Brain microvascular endothelial cell (primary cell): ENCODE measurements at regions not wholly inside any gene's neighbourhood (a gene's known extent, or its start where the extent isn't known, plus 50 kb on each side); places are given as distances from the start of the nearest gene placed in this dataset.

Experiments used
- DNase-seq: peaks from one replicate; pipeline ENCODE4 v3.0.0-alpha.2; 2020
- H3K27ac ChIP-seq: fragments of 250-450 bp; sonication (Bioruptor Pico); 2 replicates; pipeline ENCODE4 v1.5.1; 2020; ENCODE audit warnings: mild to moderate bottlenecking, moderate library complexity
- H3K27me3 ChIP-seq: fragments of 250-450 bp; sonication (Bioruptor Pico); replicated peaks from 2 replicates; pipeline ENCODE4 v1.5.1; 2020; ENCODE audit warnings: mild to moderate bottlenecking
- H3K36me3 ChIP-seq: fragments of 250-450 bp; sonication (Bioruptor Pico); replicated peaks from 2 replicates; pipeline ENCODE4 v1.5.1; 2020; ENCODE audit warnings: mild to moderate bottlenecking
- H3K4me3 ChIP-seq: 2 replicates; pipeline ENCODE4 v1.5.1; 2011; ENCODE audit warnings: low read depth, mild to moderate bottlenecking, control low read depth, low read length, moderate library complexity
- CTCF ChIP-seq: IDR thresholded peaks from 2 replicates; pipeline ENCODE4 v1.5.1; 2011; ENCODE audit warnings: low read depth, mild to moderate bottlenecking, moderate library complexity, low read length, control low read depth, inconsistent platforms; ENCODE audit errors: missing control alignments
- in situ Hi-C: cut with HindIII; loops from 2 replicates; pipeline ENCODE4 v1.10.0; 2017; ENCODE audit warnings: low sequenced_read_pairs, low pct_ligation_motif_present

DNA sequence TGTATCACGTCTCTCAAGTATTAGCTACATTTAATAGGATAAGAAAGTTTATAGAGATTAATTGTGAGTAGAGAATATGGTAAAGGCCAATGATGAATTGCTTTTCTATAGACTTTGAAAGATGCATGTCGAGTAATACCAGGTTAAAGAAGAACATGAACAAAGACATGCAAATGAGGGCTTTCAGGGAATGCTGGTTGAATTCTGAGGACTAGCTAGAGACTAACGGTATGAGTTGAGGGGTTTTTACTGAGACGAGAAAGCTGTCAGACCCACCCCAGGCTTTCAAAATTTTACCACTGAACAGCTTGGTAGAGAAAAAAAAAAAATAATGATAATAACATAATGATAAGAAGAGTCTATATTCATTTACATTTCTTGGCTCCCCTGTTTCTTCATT is 796.0 kb upstream of the CDH8 start:
- DNase-seq = no peak
- Histone ChIP-seq H3K27me3 (no peaks in the 10 kb centered on the region), H3K36me3 (no peaks in the 10 kb centered on the region), H3K4me3 (no peak overlapping the region), H3K27ac (no peak overlapping the region)
- TF ChIP-seq CTCF = no peak
- in situ Hi-C loops = no loop called here

DNA sequence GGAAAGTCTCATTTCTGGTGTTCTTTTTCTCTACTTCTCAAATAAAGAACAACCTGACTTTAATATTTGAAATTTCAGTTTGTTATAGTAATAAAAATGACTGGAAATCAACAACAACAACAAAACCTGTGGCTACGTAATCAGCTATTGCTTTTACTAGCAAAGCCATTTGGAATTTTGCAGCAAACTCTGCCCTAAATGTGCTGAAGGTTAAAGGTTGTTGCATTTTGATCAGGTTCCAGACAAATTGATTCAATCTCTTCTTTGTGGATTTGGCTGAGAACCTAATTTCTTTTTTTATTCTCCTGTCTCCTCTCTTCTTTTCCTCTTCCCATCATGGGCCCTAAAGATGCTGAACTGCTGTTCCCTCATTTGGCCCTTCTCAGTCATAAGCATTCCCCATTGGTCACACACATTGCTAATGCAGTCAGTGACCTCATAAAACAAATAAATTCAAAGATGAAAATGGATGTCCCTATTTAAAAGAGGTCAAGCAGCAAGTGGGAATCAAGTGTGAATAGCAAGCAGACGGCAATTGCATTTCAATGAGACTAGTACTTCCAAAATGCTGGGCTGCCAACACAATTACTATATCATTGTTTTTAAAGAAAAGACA is 795.1 kb upstream of the CDH8 start:
- H3K4me3 ChIP-seq = no peak overlapping the region
- TF ChIP-seq CTCF = no peak
- H3K27me3 ChIP-seq = no peaks in the 10 kb centered on the region
- H3K27ac ChIP-seq = no peak overlapping the region
- no peak for DNase-seq
- in situ Hi-C loops = no loop called here
- H3K36me3 ChIP-seq = no peaks in the 10 kb centered on the region

DNA sequence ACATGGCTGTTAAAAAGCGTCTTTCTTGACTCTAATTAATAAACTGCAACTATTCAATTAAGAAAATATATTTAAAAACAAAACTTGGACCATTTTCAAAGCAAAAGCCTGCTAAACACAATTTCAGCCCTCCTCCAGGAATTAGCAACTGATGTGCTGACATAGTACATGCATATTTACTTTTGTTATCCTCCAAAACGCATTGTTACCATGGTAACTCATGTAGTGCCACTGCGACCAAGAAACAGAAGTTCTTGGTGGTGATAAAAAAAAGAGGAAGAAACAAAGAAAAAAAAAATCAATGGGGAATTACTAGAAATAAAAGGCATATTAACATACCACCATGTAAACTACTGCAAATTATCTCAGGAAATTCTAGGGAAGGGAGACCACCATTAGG is 793.4 kb upstream of the CDH8 start:
- TF ChIP-seq CTCF = no peak
- no peak for DNase-seq
- no peak overlapping the region for H3K27ac ChIP-seq
- in situ Hi-C loops = no loop called here
- H3K27me3 ChIP-seq = no peaks in the 10 kb centered on the region
- H3K36me3 ChIP-seq = no peaks in the 10 kb centered on the region
- no peak overlapping the region for H3K4me3 ChIP-seq

GRCh38 chr16:62829084-62829483 is 792.8 kb upstream of the CDH8 start:
- TF ChIP-seq CTCF = no peak
- Histone ChIP-seq H3K27me3 (no peaks in the 10 kb centered on the region), H3K36me3 (no peaks in the 10 kb centered on the region), H3K4me3 (no peak overlapping the region), H3K27ac (no peak overlapping the region)
- in situ Hi-C loops = no loop called here
- no peak for DNase-seq

- no peak overlapping the region for H3K4me3 ChIP-seq
- DNase-seq = no peak
- H3K27ac ChIP-seq = no peak overlapping the region
- H3K36me3 ChIP-seq = no peaks in the 10 kb centered on the region
- no peaks in the 10 kb centered on the region for H3K27me3 ChIP-seq
- no peak for TF ChIP-seq CTCF
- in situ Hi-C loops = no loop called here
Observed at GRCh38 chr16:62821824-62822223, 785.6 kb upstream of the CDH8 start.

DNA sequence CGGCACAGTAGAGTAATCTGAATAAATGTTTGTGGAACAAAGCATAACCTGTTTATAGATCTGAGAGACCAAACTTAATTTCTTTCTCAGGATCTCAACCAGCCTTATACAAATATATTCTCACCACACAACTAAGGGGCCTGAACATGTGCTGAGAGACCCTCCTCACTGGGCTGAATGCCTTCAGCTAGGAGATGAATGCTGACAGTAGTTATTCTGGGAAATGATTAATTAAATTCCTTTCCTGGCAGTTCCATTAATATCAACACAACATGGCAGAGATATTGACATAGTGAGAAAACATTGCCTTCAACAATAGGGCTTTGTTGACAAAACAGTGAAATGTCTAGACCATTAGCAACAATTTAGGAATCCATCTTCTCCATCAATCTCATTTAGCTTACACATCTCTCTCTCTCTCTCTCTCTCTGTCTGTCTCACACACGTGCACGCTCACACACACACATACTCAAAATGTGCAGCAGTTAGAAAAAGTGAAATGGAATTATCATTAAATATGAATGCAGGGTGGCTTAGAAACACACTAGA is 780.8 kb upstream of the CDH8 start:
- H3K27me3 ChIP-seq = no peaks in the 10 kb centered on the region
- no peak for DNase-seq
- in situ Hi-C loops = no loop called here
- H3K4me3 ChIP-seq = no peak overlapping the region
- no peaks in the 10 kb centered on the region for H3K36me3 ChIP-seq
- no peak for TF ChIP-seq CTCF
- H3K27ac ChIP-seq = no peak overlapping the region
